Activated T-cell treated with anti-CD3 and anti-CD28 coated beads, Interleukin-2, amount 50 U/mL, for 48 hours (primary cell): ENCODE measurements at regions not wholly inside any gene's neighbourhood (a gene's known extent, or its start where the extent isn't known, plus 50 kb on each side); places are given as distances from the start of the nearest gene placed in this dataset.

Experiments
- DNase-seq, 2 experiments: peaks; one replicate each; pipeline ENCODE4 v3.0.0-alpha.2; 2020

DNA sequence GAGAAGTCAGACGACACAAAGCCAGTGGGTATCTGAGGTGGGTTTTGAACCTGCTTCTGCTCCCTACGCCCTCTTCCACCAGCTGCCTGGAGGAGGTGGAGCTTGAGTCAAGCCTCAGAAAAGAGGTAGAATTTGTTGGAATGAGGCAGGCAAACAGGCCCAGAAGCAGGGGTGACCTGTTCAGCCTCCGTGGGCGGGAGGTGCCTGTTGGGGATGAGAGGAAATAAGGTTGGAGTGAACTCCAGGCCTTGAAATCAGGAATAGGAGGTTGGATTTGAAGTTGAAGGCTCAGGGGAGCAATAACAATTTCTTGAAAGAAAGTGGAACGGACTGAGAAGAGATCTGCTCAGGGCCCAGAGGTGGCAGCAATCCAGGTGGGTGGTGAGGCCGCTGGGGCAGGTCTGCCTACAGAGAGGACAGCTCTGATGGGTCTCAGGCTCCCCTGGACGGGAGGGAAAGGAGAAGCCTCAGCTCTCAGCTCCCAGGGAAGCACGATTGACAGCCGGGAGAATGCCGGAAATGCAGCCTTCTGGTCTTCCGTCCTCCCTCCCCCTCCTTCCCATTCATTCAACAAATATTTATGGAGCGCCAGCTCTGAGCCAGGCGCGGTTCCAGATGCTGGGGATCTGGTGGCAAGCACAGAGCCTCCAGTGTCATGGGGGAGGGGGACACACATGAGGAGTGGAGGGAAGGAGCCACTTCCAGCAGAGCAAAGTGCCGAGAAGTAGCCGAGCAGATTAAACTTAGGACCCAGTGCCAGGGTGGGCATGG lies 61.9 kb upstream of the CIBAR2 start:
- no peak for DNase-seq

DNA sequence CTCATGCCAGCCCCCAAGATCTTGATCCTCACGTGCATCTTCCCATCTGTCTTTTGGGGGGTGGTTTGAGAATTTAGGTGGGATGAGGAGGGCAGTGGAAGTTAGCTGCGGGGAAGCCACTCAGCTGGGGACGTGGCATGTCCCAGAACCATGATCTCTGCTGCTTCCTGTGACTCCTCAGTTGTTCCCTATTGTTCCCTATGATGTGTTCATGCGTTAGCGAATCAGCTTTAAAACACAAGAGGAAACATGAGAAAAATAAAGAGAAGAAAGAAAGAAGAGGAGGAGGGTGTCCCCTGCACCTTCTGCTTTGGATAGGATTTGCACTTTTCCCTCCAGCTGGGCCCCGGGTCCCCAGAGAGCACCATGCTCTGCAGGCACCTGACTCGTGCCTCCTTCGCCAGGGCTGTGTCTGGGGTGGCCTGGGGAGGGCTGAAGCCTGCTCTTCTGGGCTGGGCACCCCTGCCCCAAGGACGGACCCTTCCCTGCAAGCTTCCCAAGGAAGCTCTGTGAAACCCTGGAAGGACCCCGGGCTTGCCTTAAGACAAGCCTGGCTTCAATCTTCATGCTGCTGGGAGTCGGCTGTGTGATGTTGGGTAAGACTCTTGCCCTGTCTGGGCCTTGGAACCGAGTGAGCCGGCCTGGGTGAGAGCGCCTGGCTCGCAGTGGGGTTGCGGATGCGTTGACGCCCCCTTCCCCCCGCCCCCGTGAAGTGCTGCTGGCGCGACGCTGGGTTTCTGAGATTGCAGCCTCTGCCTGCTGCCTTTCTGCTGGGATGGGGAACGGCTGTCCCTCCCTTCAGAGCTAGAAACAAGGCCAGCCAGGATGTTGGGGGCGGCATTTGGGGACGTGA lies 62.8 kb upstream of the CIBAR2 start:
- DNase-seq = no peak

DNA sequence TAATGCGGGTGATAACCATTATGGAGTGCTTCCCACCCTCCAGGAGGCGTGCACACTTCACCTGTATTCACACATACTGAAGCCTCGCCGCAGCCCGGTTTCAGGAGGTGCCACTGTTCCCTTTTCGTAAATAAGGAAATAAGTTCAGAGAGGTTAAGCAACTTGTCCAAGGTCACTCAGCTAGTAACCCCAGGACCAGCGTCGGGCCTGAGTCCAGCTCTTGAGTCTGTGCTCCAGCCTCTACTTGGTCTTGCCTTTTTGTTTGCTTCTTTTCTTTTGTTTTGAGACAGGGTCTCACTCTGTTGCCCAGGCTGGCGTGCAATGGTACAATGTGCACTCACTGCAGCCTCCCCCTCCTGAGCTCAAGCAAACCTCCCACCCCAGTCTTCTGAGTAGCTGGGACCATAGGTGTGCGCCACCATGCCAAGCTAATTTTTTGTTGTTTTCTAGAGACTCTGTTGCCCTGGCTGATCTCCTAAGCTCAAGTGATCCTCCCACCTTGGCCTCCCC lies 63.5 kb upstream of the CIBAR2 start:
- DNase-seq = no peak

DNA sequence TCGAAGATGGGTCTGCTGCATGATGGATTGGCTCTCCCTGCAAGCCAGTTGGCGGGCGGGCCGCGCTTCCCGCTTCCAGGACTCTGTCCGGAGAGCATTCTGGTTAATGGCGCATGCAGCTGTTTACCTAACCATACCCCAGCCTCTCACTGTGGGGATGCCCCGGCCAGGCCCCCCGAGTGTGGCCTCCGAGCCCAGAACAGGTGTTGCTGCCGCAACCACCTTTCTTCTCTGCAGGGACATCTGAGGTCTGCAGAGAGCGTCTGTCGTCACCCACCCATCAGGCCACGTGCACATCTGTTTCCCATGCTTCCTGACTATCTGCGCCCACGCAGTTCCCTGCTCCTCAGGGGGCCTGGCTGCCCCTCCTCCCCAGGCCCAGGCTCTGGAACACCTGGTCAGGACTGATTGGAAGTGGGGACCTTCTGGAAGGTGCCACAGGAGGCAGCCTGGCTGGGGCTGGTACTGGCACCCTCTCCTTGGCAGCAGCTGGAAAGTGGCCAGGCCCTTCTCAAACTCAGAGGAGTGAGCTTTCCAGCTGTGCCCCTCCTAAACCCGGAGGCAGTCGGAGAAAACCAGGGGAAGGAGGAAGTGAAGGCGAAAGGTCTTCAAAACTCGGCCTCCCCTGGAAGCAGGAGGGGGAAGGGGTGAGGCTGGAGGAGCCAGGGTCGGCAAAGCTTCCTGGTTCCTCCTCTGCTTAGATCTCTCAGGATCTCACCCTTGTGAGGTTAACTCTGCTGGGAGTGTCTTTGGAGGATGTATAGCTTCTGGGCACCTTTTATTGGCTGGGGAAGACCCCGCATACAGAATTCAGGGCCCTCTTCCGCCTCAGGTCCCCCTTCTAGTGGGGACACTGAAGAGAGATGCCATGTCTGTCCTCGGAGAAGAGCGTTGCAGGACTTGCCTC lies 64.5 kb upstream of the CIBAR2 start:
- DNase-seq = no peak

DNA sequence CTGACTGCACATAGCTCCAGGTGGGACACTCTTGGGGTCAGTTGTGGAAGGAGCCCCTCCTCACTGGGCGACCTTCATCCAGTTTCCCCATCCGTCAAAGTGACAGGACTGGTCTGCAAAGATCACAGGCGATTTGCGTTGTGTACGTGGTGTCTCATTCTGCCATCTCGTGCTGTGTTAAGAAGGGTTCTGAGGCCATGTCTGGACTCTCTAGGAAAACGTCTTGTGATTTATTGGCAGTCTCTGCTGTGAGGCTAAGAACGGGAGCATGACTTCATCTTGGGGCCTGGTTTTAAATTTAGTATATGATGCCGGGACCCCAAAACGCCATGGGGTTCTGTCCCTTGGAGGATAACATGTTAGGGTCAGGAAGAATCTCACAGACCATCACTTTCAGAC lies 65.2 kb upstream of the CIBAR2 start:
- no peak for DNase-seq

DNA sequence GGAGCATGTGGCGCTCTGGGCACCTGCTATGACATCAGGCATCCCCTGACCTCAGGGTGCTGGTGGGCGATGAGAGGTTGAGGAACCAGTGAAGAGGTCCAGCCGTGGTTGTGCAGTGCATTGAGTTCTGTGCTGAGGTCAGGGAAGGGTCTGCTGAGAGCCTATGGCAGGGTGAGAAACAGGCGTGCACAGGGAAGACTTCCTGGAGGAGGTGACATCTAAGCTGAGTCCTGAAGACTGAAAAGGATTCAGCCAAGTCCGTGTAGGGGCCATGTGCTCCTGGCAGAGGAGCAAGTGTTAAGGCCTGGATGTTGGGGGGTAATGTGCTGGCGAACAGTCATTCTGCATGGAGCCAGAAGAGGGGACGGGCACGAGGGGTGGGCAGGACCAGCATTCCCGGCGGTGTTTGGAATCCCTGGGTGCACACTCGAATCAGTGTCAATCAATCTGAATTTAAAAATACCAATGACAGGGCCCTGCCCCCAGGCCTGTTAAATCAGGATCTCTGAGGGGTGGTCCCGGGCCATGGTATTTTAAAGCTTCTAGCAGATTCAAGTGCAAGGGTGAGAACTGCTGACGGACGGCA lies 65.8 kb upstream of the CIBAR2 start:
- DNase-seq = no peak

DNA sequence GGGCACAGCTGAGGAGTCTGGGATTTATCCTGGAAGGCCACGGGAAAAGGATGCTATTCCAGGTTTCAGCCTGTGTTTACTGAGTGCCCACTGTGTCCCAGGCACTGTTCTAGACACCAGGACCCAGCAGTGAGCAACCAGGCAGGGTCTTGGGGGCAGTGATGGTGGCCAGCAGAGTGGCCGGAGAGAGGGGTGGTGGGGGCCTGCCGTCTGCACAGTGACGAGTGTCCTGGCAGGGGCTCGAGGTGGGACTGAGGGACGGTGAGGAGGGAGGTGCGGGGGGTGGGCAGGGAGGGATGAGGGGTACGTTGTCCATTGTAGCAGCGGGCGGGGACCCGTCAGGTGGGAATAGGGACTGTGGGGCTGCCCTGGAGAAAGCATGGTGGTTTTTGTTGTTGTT lies 66.3 kb upstream of the CIBAR2 start:
- no peak for DNase-seq

DNA sequence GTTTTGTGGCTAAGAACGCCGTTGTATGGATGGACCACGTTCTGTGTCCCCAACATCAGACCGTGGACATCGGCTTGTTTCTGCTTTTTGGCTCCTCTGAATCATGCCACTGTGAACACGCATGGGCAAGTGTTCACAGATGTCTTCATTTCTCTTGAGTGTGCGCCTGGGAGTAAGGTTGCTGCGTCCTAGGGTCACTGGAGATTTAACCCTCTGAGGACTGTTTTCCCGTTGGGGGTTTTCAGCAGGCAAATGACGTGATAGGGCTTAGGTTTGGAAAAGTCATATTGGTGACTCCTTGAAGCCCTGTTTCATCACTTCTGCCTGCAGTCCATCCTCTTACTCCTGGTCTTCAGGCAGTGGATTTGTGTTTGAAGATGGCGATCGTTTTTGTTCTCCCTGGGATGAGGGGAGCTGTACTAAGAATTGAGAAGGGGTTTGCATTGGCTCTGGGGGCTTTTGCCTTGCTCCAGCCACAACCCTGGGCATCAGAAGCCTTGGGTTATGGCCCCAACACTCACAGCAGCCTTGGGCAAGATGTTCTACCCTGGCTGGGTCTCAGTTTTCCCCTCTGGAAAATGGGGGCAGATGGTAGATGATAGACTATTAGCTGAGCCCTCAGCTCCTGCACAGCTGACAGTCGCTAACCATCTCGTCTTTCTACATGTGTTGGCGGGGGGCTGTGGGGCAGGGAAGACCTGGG lies 67.2 kb upstream of the CIBAR2 start:
- DNase-seq = no peak

DNA sequence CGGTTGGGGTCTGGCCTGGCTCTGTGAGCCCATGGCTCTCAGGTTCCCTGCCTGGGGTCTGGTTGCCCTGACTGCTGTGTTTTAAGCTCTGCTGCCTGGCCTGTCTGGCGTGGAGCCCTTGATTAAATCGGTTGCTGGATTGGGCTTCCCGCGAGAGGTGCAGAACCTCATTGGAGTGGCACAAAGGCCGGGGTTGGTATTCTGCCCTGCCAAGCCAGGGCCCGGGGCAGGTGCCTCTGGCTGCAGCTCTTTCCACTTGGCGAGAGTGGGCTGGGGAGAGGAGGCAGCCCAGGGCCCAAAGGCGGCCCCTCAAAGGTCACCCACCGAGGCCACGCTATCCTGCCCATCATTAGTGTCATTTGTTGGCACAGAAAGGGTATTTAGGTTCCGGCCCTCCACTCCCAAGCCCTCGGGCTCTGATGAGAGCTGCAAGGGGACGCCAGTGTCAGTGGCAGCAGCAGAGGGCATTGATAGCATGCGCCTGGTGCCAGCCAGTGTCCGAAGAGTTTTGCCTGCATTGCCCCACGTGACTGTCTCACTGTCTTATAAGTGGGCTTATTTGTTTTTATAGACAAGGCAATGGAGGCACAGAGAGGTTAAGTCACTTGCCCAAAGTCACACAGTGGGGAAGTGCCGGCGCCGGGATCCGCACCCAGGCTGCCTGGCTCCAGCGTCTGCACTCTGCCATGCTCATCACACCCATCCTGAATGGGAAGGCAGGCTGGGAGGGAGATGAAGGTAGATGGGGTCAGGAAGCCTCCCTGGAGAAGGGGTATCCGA lies 68.0 kb upstream of the CIBAR2 start:
- DNase-seq = no peak

DNA sequence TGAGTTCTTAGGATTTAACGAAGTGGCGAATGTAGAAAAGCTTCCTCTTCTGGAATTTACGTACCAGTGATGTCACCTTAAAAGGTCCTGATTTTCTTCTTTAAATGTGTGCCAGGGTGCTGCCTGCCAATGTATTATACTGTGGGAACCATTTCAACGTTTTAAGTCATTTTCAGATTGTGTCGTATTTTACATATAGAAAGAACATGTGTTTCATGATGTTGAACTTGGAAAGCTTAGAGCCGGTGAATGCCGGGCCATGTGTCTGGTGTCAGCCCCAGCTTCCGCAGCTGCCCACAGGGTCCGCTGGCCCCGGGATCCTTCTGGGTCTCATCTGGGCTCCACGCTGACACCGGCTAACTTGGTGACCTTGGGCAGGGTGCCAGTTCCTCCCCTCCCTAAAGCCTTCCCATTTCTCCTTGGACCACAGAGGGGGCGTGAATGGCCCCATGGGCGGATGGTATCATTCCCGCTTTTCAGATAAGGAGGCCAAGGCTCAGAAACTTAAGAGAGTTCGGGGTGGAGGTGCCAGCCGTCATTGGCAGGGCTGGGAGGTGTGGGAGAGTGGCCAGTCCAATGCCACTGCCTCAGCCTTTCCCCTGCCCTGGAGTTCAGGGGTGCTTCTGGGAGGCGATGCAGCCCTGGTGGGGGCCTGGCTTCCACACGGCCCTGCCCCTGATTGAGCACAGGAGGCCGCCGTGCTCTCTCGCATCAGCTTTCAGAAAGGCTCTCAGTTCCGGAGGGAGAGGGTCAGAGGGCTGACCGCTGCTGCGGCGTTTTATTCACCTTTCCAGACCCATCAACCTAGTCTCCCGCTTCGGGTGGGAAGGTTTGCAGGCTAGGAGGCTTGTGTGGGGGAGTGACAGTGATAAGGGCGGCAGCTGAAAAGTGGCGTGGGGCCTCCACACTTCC lies 68.8 kb upstream of the CIBAR2 start:
- no peak for DNase-seq

DNA sequence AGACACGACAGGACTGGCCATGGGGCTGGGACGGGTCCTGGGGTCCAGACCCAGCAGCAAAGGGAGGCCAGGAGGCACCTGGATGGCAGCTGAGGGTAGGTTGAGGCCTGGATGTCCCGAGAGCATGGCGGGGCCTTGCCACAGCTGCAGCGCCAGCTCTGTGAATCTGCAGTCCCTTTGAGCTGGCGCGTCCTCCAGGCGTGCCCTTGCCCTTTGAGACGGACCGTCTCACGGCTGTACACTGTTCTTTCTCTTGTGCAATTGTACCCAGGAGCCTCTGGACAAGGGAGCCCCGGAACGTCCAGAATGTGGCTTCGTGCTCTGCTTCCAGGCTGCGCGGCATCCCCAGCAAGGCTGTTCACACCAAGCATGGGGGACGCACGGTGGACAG lies 69.5 kb upstream of the CIBAR2 start:
- no peak for DNase-seq

DNA sequence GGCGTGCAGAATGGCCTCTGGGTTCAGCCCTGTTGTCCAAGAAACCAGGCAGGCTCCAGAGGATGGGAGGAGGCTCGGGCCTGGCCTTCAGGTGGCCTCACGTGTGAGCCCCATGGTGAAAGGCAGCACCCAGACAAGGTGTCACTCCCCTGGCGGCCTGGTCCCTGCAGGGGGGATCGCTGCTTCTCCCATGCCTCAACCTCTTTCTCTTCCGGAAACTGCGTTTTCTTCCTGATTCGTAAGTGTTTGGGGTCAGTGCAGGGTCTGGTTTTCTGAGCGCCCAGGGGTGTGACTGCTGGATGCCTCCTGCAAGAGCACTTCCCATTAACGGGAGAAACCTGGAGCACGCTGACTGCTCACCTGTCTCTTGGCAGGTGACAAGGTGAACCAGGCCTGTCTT lies 70.0 kb upstream of the CIBAR2 start:
- DNase-seq = no peak

DNA sequence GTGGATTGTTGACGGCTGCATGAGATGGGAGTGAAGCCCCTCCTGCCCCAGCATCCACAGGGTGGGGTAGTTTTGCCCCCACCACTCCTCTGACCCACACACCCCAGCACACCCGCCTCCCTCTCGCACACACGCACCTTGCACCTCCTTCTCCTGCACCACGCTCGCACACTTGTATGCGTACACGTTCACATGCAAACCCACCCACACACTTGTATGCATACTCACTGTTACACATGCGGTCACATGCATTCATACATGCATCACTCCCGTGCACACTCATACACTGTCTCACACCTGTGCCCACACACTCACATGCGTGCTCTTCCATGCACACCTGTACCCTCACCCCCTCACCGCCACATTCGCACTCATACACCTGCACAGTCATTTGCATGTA lies 70.5 kb upstream of the CIBAR2 start:
- DNase-seq = no peak

DNA sequence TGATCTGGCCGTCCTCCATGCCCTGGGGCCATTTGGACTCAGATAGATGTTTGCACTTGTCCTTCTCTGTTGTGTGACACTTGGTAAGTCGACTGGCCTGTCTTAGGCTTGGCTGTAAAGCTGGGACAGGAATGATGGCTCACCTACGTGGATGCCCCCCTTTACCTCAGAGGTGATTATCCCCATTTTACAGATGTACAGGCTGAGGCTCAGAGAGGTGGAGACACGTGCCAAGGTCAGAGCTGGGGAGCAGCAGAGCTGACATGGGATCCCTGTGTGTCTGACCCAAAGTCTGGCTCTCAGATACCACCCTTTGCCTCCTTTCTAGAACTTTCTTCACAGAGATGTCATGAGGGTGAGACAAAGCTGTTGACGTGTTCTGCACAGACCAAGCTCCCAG lies 71.3 kb upstream of the CIBAR2 start:
- DNase-seq = no peak

DNA sequence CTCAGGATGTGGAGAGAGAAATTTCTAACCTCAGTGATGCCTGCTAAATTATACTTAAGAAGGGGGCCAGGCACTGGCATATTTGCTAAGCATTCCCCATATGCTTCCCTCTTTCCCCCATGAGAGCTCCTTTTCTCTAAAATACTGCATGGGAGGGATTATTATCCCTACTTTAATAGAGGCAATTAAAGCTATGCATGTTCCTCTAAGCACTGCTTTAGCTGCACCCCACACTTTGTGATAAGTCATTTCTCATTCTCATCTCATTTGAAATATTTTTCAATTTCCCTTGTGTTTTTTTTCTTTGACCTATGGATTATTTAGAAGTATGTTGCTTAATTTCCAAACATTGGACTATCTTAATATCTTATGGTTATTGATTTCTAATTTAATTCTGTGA lies 72.1 kb upstream of the CIBAR2 start:
- no peak for DNase-seq

DNA sequence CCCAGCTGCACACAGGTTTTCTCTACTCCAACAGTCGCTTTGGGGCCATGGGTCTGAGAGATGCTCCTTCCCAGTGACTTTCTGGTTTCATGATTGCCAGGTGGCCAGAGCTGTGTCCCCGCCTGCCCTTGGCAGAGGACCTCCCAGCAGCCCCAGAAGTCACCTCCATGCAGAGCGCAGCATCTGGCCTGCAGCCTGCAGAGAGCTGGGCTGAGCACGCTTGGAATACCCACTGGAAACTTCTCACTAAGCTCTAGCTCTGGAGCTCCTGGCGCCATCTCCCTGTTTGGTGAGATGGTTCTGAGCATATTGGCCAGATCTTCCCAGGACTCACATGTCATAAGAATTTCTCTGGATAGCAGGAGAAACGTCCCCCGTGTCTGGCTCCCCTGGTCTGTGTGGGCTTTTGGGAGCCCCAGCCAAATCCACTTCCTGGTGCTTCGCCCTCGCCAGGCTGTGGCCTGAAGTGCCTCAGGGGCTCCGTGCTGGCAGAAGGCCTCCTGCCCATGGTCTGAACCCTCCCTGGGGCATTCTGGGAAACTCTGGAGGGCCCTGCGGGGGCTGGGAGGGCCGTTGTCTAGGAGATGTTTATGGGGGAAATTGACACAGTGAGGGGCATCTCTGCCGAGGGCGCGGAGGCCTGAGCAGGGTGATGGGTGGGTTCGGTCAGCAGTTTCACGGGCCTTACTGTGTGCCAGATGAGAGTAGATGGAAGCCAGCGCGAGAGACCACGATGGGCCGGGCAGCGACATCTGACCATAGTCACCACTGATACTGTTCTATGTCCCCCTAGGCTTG lies 73.2 kb upstream of the CIBAR2 start:
- DNase-seq = no peak

DNA sequence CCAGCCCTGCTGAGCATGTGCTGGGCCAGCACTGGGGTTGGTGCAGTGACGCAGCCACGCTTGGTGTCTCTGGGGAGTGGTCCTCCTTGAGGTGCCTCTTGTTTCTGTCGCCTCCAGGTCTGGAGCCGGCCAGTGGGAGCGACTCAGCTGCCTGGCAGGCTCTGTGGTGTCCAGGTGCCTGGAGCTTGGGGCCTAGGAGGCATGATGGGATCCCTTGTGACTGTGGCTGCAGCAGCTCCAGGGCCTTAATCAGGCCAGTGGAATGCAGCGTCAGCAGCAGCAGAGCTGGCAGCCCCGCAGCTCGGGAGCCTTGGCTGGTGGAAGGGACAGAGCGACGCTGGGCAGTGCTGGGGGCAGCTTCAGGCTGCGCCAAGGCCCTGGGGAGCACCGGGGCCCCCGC lies 74.7 kb upstream of the CIBAR2 start:
- no peak for DNase-seq

DNA sequence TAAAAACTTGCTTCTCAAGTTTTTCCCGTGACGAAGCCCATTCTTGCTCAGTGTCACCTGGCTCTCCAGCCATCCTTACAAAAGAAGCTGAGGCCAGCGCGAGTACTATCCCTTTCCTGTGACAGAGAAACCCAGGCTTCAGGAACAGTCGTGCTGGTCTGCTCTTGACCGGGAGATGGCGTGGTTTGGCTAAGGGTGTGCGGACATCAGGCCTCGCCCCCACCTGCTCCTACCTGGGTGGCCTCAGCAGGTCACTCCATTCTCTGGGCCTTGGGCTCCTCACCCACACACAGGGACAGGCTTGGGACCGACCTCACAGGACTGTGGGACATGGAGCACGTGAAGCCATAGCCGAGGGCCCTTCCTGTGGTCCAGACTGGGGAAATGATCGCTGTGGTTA lies 75.2 kb upstream of the CIBAR2 start:
- no peak for DNase-seq

DNA sequence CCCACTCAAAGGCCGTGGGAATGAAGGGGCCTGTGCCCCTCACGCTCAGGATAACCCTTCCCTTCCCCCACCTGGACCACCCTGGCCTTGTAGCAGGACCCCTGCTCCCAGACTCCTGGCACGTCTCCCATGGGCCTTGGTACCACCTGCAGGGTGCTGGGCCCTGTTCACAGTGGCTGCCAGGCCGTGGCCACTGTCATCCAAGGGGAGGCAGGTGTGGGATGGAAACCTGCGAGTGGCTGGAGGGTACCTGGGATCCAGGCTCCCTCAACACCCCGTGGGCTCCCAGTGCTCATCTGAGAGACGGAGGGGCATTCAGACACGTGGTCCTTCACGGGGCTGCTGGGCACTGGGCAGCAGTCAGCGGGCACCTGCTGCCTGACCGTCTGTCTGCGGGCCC lies 75.6 kb upstream of the CIBAR2 start:
- DNase-seq = no peak
